ENCODE measurements at regions not wholly inside any gene's neighbourhood (a gene's known extent, or its start where the extent isn't known, plus 50 kb on each side); places are given as distances from the start of the nearest gene placed in this dataset.

DNA sequence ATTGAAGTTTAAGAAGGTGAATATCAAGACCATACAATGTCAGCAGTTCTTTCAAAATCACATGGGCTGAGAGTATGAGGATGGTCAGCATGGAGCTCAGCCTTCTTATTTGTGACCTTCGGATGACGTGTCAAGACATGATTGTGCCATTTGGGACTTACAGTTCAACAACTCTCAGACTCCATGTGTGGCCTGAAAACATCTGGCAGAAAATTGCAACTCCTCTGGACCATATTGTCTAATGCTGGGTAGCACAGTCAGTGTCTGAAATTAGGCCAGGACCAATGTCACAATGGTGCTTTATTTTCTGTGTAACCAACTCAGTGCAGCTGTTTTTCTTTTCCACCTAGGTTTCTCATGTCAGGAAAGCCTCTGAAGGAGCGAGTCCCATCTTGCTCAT, 483.5 kb upstream of the PKN2 start:
- no peak overlapping the region for H2AFZ ChIP-seq (ENCODE audit: low read length)
- H3K27ac ChIP-seq (ENCODE audit: low read length): no peak overlapping the region
- no peak overlapping the region for H3K4me3 ChIP-seq (ENCODE audit: low read length)
- H3K27me3 ChIP-seq (ENCODE audit: low read length): no peaks in the 10 kb centered on the region
- no peak overlapping the region for H3K9ac ChIP-seq (ENCODE audit: low read length)
- no peaks in the 10 kb centered on the region for H3K9me3 ChIP-seq (ENCODE audit: low read length)
- H4K20me1 ChIP-seq (ENCODE audit: insufficient read depth, low read depth, low read length): no peaks in the 10 kb centered on the region
- no peak for DNase-seq
- H3K4me1 ChIP-seq (ENCODE audit: low read length): no peaks in the 10 kb centered on the region
- H3K4me2 ChIP-seq (ENCODE audit: low read depth, low read length, poor library complexity, severe bottlenecking): no peak overlapping the region
- H3K9me2 ChIP-seq (replicated peaks; ENCODE audit: insufficient read depth, low read length): no peaks in the 10 kb centered on the region
- H3K79me2 ChIP-seq (ENCODE audit: low read length): no peaks in the 10 kb centered on the region
- no peaks in the 10 kb centered on the region for H3K36me3 ChIP-seq (ENCODE audit: insufficient read depth, low read length)

GRCh38 chr1:88204111-88204510, 480.0 kb upstream of the PKN2 start:
- DNase-seq: no peak
- Histone ChIP-seq H3K27me3 (ENCODE audit: low read length) (no peaks in the 10 kb centered on the region), H3K36me3 (ENCODE audit: insufficient read depth, low read length) (no peaks in the 10 kb centered on the region), H3K4me3 (ENCODE audit: low read length) (no peak overlapping the region), H3K9me2 (replicated peaks; ENCODE audit: insufficient read depth, low read length) (no peaks in the 10 kb centered on the region), H2AFZ (ENCODE audit: low read length) (no peak overlapping the region), H4K20me1 (ENCODE audit: insufficient read depth, low read depth, low read length) (no peaks in the 10 kb centered on the region), H3K9ac (ENCODE audit: low read length) (no peak overlapping the region), H3K4me1 (ENCODE audit: low read length) (no peaks in the 10 kb centered on the region), H3K9me3 (ENCODE audit: low read length) (no peaks in the 10 kb centered on the region), H3K4me2 (ENCODE audit: low read depth, low read length, poor library complexity, severe bottlenecking) (no peak overlapping the region), H3K79me2 (ENCODE audit: low read length) (no peaks in the 10 kb centered on the region), H3K27ac (ENCODE audit: low read length) (no peak overlapping the region)

GRCh38 chr1:88204612-88205167, 479.4 kb upstream of the PKN2 start:
- no peaks in the 10 kb centered on the region for H3K27me3 ChIP-seq (ENCODE audit: low read length)
- no peaks in the 10 kb centered on the region for H3K9me2 ChIP-seq (replicated peaks; ENCODE audit: insufficient read depth, low read length)
- no peak overlapping the region for H3K4me3 ChIP-seq (ENCODE audit: low read length)
- no peak overlapping the region for H3K4me2 ChIP-seq (ENCODE audit: low read depth, low read length, poor library complexity, severe bottlenecking)
- no peaks in the 10 kb centered on the region for H3K79me2 ChIP-seq (ENCODE audit: low read length)
- H2AFZ ChIP-seq (ENCODE audit: low read length): no peak overlapping the region
- H4K20me1 ChIP-seq (ENCODE audit: insufficient read depth, low read depth, low read length): no peaks in the 10 kb centered on the region
- H3K9ac ChIP-seq (ENCODE audit: low read length): no peak overlapping the region
- no peaks in the 10 kb centered on the region for H3K9me3 ChIP-seq (ENCODE audit: low read length)
- no peak for DNase-seq
- no peak overlapping the region for H3K27ac ChIP-seq (ENCODE audit: low read length)
- H3K36me3 ChIP-seq (ENCODE audit: insufficient read depth, low read length): no peaks in the 10 kb centered on the region
- H3K4me1 ChIP-seq (ENCODE audit: low read length): no peaks in the 10 kb centered on the region

DNA sequence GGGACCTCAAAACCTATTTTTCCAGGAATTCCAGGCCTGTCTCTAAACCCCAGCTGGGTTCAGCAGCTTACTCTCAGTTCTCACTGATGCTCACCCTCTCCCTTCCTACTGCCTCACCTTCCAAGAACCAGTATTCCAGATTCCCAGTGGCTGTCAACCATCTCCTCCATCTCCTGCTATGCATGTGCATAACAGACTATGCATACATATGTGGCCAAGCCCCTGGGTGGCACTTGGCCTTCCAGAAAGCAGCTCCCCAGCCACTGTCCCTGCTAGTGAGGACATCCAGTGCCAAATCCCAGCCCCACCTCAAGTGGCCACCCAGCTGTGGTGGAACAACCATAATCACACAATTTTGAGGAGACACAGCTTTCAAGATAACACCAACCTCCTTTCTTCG, 475.7 kb upstream of the PKN2 start:
- Histone ChIP-seq H3K27me3 (ENCODE audit: low read length) (no peaks in the 10 kb centered on the region), H2AFZ (ENCODE audit: low read length) (no peak overlapping the region), H3K9ac (ENCODE audit: low read length) (no peak overlapping the region), H3K36me3 (ENCODE audit: insufficient read depth, low read length) (no peaks in the 10 kb centered on the region), H3K27ac (ENCODE audit: low read length) (no peak overlapping the region), H3K9me3 (ENCODE audit: low read length) (no peaks in the 10 kb centered on the region), H3K4me3 (ENCODE audit: low read length) (no peak overlapping the region), H3K4me1 (ENCODE audit: low read length) (no peaks in the 10 kb centered on the region), H3K4me2 (ENCODE audit: low read depth, low read length, poor library complexity, severe bottlenecking) (no peak overlapping the region), H3K9me2 (replicated peaks; ENCODE audit: insufficient read depth, low read length) (no peaks in the 10 kb centered on the region), H4K20me1 (ENCODE audit: insufficient read depth, low read depth, low read length) (no peaks in the 10 kb centered on the region), H3K79me2 (ENCODE audit: low read length) (no peaks in the 10 kb centered on the region)
- DNase-seq: no peak

- no peak for DNase-seq
- no peak overlapping the region for H3K27ac ChIP-seq (ENCODE audit: low read length)
- no peak overlapping the region for H3K9ac ChIP-seq (ENCODE audit: low read length)
- no peaks in the 10 kb centered on the region for H3K36me3 ChIP-seq (ENCODE audit: insufficient read depth, low read length)
- H3K79me2 ChIP-seq (ENCODE audit: low read length): no peaks in the 10 kb centered on the region
- no peaks in the 10 kb centered on the region for H3K9me3 ChIP-seq (ENCODE audit: low read length)
- H4K20me1 ChIP-seq (ENCODE audit: insufficient read depth, low read depth, low read length): no peaks in the 10 kb centered on the region
- H3K4me2 ChIP-seq (ENCODE audit: low read depth, low read length, poor library complexity, severe bottlenecking): no peak overlapping the region
- no peak overlapping the region for H2AFZ ChIP-seq (ENCODE audit: low read length)
- no peaks in the 10 kb centered on the region for H3K27me3 ChIP-seq (ENCODE audit: low read length)
- H3K4me3 ChIP-seq (ENCODE audit: low read length): no peak overlapping the region
- no peaks in the 10 kb centered on the region for H3K9me2 ChIP-seq (replicated peaks; ENCODE audit: insufficient read depth, low read length)
- H3K4me1 ChIP-seq (ENCODE audit: low read length): no peaks in the 10 kb centered on the region
Observed at GRCh38 chr1:88210103-88210787, 473.8 kb upstream of the PKN2 start.

DNA sequence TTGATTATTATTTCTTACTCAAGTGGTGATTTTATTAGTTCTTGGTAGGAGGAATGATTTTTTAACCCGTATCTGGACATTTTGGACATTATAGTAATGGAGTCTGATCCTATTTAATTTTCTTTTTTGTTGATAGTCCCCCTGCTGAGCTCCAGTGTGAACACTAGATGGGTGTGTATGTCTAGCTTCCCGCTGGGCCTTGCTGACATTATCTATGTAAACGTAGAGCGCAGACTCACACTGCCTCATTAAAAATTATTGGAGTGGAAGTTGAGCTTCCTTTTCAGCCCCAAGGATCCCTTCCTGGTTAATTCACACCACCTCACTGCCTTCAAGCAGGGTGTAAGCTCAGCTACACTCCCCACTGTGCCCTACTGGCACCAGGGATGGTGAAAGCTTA, 467.6 kb upstream of the PKN2 start:
- Histone ChIP-seq H3K27me3 (ENCODE audit: low read length) (no peaks in the 10 kb centered on the region), H3K27ac (ENCODE audit: low read length) (no peak overlapping the region), H3K9me3 (ENCODE audit: low read length) (no peaks in the 10 kb centered on the region), H3K4me2 (ENCODE audit: low read depth, low read length, poor library complexity, severe bottlenecking) (no peak overlapping the region), H2AFZ (ENCODE audit: low read length) (no peak overlapping the region), H3K9me2 (replicated peaks; ENCODE audit: insufficient read depth, low read length) (no peaks in the 10 kb centered on the region), H3K9ac (ENCODE audit: low read length) (no peak overlapping the region), H3K4me1 (ENCODE audit: low read length) (no peaks in the 10 kb centered on the region), H3K36me3 (ENCODE audit: insufficient read depth, low read length) (no peaks in the 10 kb centered on the region), H4K20me1 (ENCODE audit: insufficient read depth, low read depth, low read length) (no peaks in the 10 kb centered on the region), H3K79me2 (ENCODE audit: low read length) (no peaks in the 10 kb centered on the region), H3K4me3 (ENCODE audit: low read length) (no peak overlapping the region)
- DNase-seq: no peak

DNA sequence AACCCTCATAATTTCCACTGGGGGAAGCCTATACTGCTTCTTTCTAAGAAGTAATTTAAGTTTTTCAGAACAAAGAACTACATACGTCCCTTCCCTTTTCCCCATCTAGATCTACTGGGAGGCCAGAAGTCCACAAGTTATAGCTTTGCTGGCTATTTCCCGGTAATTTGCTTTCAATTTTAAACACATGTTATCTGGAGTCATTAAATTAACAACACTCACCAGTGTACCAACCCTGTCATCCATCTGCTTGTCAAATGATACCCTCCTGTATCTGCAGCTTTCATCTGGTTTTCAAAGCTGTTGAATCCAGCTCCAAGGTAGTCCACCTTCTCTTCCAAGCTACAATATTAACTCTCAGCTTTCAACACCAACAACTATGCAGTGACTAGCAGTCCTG, 466.7 kb upstream of the PKN2 start:
- H3K9me3 ChIP-seq (ENCODE audit: low read length): no peaks in the 10 kb centered on the region

GRCh38 chr1:88219521-88219920, 464.6 kb upstream of the PKN2 start:
- Histone ChIP-seq H3K9me2 (replicated peaks; ENCODE audit: insufficient read depth, low read length) (no peaks in the 10 kb centered on the region), H3K36me3 (ENCODE audit: insufficient read depth, low read length) (no peaks in the 10 kb centered on the region), H3K4me2 (ENCODE audit: low read depth, low read length, poor library complexity, severe bottlenecking) (no peak overlapping the region), H3K4me1 (ENCODE audit: low read length) (no peaks in the 10 kb centered on the region), H3K79me2 (ENCODE audit: low read length) (no peaks in the 10 kb centered on the region), H3K9me3 (ENCODE audit: low read length) (no peaks in the 10 kb centered on the region), H4K20me1 (ENCODE audit: insufficient read depth, low read depth, low read length) (no peaks in the 10 kb centered on the region), H3K4me3 (ENCODE audit: low read length) (no peak overlapping the region), H3K27me3 (ENCODE audit: low read length) (no peaks in the 10 kb centered on the region), H3K9ac (ENCODE audit: low read length) (no peak overlapping the region), H2AFZ (ENCODE audit: low read length) (no peak overlapping the region), H3K27ac (ENCODE audit: low read length) (no peak overlapping the region)
- DNase-seq: no peak

More for the DNA sequence above, 466.7 kb upstream of the PKN2 start:
- H3K9me2 ChIP-seq (replicated peaks; ENCODE audit: insufficient read depth, low read length): no peaks in the 10 kb centered on the region
- no peak overlapping the region for H3K9ac ChIP-seq (ENCODE audit: low read length)
- DNase-seq: no peak
- no peak overlapping the region for H3K27ac ChIP-seq (ENCODE audit: low read length)
- no peak overlapping the region for H3K4me2 ChIP-seq (ENCODE audit: low read depth, low read length, poor library complexity, severe bottlenecking)
- no peaks in the 10 kb centered on the region for H3K27me3 ChIP-seq (ENCODE audit: low read length)
- no peaks in the 10 kb centered on the region for H3K36me3 ChIP-seq (ENCODE audit: insufficient read depth, low read length)
- no peak overlapping the region for H2AFZ ChIP-seq (ENCODE audit: low read length)
- no peaks in the 10 kb centered on the region for H3K79me2 ChIP-seq (ENCODE audit: low read length)
- no peaks in the 10 kb centered on the region for H4K20me1 ChIP-seq (ENCODE audit: insufficient read depth, low read depth, low read length)
- H3K4me1 ChIP-seq (ENCODE audit: low read length): no peaks in the 10 kb centered on the region
- H3K4me3 ChIP-seq (ENCODE audit: low read length): no peak overlapping the region
